NCI-H524 (cell line): ENCODE measurements at regions not wholly inside any gene's neighbourhood (a gene's known extent, or its start where the extent isn't known, plus 50 kb on each side); places are given as distances from the start of the nearest gene placed in this dataset.
A peak's percentile ranks its signal among the peaks of the same experiment; 100 is the strongest.

ENCODE experiments used
- DNase-seq, 2 experiments: peaks; one replicate each; lab custom pipeline; 2025; lab: John Stamatoyannopoulos, UW

DNA sequence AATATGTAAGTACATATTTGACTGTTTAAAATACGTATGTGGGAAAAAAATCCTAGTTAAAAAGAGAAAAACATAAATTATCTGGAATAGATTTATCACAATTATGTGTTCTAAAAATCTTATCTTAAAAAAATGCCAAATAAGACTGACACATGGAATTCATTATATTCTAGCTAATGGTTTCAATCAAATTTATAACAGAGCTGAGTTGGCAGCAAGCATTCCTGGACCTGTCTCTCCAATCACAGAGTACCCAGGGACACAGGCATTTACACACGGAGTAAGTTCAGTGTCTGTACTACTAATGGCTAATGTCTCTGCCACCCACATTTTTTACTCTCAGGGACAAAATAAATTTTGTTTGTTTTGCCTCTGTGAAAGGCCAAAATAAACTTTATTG is 122.3 kb downstream of the RPS12 start:
- no peak for DNase-seq

DNA sequence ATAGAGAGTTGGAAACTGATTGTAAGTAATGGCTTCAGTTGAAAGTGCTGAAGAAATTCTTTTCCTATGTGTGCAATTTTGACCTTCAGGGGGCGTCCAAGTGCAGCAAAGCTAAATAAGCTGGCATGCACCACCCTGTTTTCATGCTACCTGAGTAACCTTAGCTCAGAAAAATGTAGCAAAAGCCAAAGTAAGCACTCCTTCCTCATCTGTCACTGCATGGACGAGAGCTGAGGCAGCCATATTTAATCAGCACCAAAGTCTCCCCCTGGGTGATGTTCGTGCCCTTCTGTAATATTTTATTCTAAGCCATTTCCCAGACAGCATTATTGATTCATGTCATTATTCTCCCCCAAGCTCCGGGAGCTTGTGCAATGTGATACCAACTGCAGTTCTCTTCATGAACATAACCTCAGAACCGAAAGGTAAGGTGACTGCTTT is 123.1 kb downstream of the RPS12 start:
- peak; percentile 67 to 85 for DNase-seq

DNA sequence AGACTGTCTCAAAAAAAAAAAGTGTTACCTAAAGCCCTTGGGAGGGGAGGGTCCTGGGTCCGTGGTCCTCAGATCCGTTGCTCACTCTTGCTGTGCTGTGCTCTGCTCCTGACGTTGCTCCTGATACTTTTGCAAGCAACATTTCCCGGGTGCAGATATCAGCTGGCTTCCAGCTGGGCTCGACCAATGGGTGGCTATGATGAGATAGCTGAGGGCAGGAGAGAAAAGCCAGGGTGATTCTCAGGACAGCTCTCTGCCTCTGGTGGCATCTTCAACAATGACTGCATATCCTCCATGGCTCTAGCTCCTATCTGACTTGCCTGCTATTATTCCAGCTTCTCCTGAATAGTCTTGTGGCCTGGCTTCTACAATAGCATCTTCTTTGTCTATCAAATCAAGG is 134.5 kb downstream of the RPS12 start:
- no peak for DNase-seq

DNA sequence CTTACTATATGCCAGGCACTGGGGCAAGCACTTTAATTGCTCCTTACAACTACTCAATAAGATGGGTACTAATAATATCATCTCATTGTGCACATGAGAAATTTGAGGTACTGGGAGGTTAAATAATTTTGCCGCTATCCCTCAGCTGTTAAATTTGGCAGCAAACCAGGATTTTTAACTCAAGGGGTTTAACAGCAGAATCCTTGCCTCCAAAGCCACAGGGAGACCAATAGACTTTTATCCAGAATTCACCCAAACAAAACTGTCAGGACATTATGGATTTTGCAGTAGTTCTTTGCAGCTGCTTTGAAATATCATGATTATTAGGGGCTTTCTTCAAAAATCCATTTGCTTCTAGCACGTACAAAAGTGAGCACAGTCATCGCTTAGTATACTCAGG is 136.2 kb downstream of the RPS12 start:
- DNase-seq: no peak

DNA sequence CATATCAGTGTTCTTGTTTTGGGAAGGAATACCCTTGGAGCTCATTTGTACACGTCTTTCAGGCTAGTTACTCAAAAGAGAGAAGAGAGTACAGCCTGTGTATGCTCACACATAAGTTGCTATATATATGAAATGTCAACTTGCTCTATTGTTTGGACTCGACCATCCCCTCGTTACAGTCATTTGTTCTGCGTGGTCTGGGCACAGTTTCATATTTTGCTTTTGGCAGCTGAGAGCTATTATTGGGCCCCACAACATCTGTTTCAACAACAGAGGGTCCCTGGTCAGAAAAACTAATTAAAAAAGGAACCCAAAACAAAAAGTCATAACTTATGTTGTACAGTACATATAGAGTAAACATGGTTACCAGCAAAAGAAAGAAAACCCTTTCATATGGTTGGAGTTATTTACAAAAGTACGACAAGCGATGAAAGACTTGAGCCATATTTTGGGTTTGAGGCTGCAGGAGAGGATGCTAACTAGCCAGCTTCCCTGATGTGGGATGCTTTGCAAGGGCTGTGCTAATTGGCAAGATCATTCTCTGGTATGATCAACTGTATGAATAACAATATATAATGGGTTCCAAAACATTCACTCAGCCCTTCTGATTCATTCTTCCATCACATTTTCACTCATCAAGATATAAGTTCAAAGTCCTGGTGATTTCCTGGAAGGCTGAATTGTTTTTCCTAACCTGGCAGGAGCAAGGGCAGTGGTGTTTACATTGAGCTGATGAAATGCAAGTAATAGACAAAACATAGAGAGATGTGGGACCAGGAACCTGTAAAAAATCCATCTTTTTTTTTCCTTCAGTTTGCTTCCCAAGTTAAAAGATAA is 137.9 kb downstream of the RPS12 start:
- DNase-seq: no peak

- peak in 1 of 2 experiments; percentile 15 for DNase-seq
Observed at GRCh38 chr6:132952986-132953385, 138.6 kb downstream of the RPS12 start.

GRCh38 chr6:132954222-132954621 is 139.9 kb downstream of the RPS12 start:
- no peak for DNase-seq

- DNase-seq: no peak
Observed at GRCh38 chr6:132954936-132955335, 140.6 kb downstream of the RPS12 start.

GRCh38 chr6:132959639-132960326 is 145.4 kb downstream of the RPS12 start:
- no peak for DNase-seq

- peak in 1 of 2 experiments; percentile 21 for DNase-seq
Observed at GRCh38 chr6:132960720-132961119, 146.4 kb downstream of the RPS12 start.

- peak in 1 of 2 experiments; percentile 62 for DNase-seq
Observed at GRCh38 chr6:132961122-132961521, 146.8 kb downstream of the RPS12 start.

GRCh38 chr6:132961610-132962009 is 147.2 kb downstream of the RPS12 start:
- DNase-seq: no peak

- peak; percentile 77 to 80 for DNase-seq
Observed at GRCh38 chr6:132962936-132963868, 148.8 kb downstream of the RPS12 start.

DNA sequence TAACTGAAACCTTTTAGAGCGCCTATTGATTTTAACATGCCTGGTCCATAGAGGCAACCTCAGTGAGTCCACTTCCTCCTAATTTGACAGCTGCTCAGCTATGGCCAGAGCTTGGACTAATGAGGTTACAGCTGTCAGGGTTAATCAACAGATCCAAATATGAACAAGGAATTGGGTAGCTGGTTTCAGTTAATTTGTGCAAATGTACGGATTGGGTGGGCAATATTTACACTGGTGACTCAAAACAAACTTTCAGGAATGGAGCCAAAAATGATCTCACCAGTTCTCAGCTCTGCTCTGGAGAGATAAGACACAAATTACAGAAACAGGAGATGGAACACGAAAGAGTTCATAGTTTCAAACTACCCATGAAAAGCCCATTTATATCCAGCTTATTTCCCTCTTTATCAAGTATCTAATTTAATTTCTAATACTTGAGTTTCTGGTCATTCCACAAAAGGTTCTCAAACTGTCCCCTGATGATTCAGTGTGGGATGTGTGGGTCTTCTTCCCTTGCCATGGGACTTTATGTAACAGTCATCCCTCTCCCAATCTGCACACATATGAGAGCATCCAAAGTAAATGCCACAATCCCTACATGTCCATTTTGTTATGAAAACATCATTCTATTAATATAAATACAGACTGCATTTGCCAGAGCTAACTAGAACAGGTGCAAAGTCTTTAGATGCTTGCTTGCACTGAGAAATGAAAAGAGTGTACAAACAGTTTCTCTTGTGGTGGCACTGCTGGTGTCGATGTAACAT is 149.9 kb downstream of the RPS12 start:
- DNase-seq: no peak

DNA sequence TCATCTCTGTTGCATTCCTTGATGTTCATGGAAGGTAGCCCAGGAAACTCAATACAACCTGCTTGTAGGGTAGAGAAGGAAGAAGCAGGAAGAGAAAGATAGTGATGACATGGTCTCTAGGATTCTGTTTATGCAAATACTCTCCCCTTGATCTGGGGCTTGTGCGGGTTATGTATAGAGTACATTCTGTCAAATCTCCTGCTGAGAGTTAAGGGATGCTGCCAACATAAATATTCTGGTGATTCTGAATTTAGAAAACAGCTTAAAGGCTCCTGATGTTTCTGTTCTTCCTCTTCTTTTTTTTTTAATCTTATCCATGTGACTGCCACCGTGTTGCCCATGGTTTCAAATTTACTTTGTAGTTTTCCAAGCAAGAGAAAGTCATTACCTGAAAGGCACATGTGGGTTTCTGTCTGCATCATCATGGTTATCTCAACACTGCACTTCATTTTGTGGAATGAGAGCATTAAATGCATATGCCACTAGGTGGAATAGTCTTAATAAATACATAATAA is 150.6 kb downstream of the RPS12 start:
- no peak for DNase-seq

DNA sequence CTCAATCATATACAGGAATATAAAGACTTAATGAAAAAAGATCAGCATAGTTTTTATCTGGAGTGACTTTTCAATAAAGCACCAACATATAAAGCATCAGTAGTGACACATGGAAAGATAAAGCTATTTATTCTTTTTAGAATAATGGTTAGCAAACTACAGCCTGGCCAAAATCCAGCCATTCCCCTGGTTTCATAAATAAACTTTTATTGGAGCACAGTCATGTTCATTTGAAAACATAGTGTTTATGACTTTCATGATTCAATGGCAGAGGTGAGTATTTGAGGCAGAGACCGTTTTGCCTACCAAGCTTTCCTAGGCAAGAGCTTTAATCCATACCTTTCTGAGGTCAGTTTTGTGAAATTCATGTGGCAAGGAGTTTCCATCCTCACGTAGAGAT is 153.5 kb downstream of the RPS12 start:
- no peak for DNase-seq

- DNase-seq: no peak
Observed at GRCh38 chr6:132968419-132968950, 154.1 kb downstream of the RPS12 start.

DNA sequence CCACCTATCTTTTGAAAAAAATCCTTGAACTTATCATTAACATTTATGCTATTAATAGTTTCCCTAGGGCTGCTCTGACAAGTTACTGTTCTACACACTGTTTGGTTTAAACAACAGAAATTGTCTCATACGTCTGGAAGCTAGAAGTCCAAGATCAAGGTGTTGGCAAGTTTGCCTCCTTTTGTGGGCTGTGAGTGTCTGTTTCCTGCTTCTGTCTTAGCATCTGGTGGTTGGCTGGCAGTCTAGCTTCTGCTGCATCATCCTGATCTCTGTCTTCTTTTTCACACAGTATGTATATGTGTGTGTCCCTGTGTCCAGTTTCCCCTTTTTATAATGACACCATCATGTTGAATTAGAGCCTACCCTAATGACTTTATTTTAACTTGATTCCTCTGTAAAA is 154.8 kb downstream of the RPS12 start:
- no peak for DNase-seq

DNA sequence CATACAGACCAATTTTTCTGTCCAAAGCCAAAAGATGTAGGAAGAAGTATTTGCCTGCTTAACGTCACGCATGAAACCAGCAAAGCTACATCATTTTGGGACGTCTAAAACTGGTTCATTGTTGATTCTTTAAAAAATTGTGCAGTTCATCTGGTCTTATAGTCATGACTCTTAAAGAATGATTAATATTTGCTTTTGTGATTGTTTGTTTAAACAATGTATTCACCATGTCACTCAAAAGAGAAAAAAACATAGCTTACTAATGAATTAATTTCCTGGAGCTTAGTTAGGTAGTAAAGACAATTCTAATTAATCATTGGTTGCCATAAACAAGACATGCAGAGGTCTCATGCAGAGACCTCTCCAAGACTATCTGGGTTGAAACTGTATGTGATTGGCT is 157.3 kb downstream of the RPS12 start:
- DNase-seq: no peak

DNA sequence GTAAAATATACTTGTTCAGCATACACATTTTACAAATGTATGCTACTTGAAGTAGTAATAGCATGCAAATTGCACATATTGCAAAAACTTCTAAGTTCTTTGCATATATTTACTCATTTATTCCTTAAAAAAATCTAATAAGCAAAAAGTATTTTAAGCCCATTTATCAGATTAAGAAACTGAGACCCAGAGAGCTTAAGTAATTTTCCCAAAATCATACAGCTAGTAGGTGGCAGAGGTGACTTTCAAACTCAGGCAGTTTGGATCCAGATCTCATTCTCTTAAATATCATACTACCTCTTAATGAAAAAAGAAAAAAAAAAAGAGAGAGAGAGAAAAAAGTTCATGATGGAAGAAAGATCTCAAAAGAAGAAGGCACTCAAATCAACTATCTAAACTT is 157.9 kb downstream of the RPS12 start:
- DNase-seq: no peak

DNA sequence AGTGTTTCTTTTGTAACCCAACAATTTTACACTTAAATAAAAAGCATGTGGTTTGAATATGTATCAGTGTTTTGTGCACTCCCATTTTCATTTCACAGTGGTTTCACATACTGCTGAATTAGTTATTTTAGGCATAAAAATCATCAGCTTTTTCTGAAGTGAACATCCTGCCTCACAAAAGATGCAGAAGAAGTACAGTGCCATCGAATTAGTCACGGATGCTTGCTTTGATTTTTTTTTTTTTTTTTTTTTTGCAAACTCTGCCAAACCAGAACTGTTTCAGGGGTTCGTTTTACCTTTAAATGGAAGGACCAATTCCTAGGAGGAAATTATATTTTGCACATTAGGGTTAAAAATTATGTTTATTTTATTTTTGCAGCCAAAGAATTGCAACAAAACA is 158.6 kb downstream of the RPS12 start:
- DNase-seq: no peak
